ENCODE measurements at regions not wholly inside any gene's neighbourhood (a gene's known extent, or its start where the extent isn't known, plus 50 kb on each side); places are given as distances from the start of the nearest gene placed in this dataset.

DNA sequence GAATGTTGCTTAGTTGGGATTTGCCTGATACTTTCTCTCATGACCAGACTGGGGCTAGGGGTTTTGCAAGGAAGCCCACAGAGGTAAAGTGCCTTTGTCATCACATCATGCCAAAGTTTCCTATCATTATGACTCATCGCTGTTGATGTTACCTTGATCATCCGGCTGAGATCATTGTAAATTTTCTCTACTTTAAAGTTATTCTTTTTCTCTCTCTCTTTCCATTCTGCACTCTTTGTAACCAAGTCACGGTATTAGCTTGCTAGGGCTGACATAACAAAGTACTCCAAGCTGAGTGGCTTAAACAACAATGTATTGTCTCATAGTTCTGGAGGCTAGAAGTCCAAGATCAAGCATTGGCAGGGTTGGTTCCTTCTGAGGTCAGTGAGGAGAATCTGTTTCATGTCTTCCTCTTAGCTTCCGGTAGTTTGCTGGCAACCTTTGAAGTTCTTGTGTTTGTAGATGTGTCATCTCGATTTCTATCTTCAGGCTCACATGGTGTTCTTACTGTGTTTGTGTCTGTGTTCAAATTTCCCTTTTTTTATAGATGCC is 113.0 kb downstream of the DTHD1 start:
- H3K9me3 ChIP-seq: no peaks in the 10 kb centered on the region
- no peak overlapping the region for H3K27ac ChIP-seq
- DNase-seq (no peak), ATAC-seq (no peak), FAIRE-seq (no peak)
- no peaks in the 10 kb centered on the region for H3K36me3 ChIP-seq
- no peaks in the 10 kb centered on the region for H3K4me1 ChIP-seq
- H3K4me3 ChIP-seq: no peak overlapping the region
- H3K27me3 ChIP-seq: no peaks in the 10 kb centered on the region
- TF ChIP-seq, protein P1, sequence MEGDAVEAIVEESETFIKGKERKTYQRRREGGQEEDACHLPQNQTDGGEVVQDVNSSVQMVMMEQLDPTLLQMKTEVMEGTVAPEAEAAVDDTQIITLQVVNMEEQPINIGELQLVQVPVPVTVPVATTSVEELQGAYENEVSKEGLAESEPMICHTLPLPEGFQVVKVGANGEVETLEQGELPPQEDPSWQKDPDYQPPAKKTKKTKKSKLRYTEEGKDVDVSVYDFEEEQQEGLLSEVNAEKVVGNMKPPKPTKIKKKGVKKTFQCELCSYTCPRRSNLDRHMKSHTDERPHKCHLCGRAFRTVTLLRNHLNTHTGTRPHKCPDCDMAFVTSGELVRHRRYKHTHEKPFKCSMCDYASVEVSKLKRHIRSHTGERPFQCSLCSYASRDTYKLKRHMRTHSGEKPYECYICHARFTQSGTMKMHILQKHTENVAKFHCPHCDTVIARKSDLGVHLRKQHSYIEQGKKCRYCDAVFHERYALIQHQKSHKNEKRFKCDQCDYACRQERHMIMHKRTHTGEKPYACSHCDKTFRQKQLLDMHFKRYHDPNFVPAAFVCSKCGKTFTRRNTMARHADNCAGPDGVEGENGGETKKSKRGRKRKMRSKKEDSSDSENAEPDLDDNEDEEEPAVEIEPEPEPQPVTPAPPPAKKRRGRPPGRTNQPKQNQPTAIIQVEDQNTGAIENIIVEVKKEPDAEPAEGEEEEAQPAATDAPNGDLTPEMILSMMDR (IDR thresholded peaks at IDR 0.05): no peak
- 73 to 79% methylated on average over 5 of the region's 5 CpGs for WGBS, 2 donors
- intact Hi-C loops (cut with DNase I): no loop called here

DNA sequence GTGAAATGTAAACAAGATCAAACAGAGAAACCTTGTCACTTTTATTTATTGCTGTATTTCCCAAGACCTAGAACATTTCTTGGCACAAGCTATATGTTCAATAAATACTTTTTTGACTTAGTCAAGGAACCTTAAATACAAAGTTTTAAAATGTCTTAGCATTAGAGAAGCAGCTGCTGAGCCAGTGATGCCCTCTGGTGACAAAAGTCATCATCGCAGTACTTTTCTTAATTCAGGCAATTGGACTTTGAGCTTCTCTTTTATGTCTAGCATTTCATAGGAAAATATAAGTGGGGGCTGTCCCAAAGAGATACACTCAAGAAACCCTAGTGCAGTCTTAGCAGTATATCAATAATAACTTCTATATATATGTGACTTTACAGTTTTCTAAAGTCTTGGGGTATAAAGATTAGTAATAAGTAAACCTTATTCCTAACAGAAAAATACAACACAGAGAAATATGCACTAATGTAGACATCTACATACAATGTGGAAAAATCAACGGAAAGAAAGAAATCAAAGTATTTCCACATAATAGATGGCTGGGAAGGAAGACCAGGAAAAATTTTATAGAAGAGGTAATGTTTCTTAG is 118.4 kb downstream of the DTHD1 start:
- Histone ChIP-seq H3K4me3 (no peak overlapping the region), H3K36me3 (no peaks in the 10 kb centered on the region), H3K27me3 (no peaks in the 10 kb centered on the region), H3K4me1 (no peaks in the 10 kb centered on the region), H3K27ac (no peak overlapping the region), H3K9me3 (no peaks in the 10 kb centered on the region)
- DNase-seq (peak in 2 of 6 donors; percentile 8 to 36), FAIRE-seq (no peak), ATAC-seq (peak in 3 of 4 donors; percentile 72 to 79 (median 77))
- intact Hi-C loops (cut with DNase I): loop anchor here in 1 of 3 donors (5.0 kb wide), 1 partner anchor 48 kb away; no protein-coding TSS in a partner anchor
- 16 to 20% methylated on average over 2 of the region's 2 CpGs for WGBS, 2 donors
- TF ChIP-seq, protein P1 (IDR thresholded peaks at IDR 0.05): peak in 3 of 4 donors; percentile 40 to 50 (median 48)

DNA sequence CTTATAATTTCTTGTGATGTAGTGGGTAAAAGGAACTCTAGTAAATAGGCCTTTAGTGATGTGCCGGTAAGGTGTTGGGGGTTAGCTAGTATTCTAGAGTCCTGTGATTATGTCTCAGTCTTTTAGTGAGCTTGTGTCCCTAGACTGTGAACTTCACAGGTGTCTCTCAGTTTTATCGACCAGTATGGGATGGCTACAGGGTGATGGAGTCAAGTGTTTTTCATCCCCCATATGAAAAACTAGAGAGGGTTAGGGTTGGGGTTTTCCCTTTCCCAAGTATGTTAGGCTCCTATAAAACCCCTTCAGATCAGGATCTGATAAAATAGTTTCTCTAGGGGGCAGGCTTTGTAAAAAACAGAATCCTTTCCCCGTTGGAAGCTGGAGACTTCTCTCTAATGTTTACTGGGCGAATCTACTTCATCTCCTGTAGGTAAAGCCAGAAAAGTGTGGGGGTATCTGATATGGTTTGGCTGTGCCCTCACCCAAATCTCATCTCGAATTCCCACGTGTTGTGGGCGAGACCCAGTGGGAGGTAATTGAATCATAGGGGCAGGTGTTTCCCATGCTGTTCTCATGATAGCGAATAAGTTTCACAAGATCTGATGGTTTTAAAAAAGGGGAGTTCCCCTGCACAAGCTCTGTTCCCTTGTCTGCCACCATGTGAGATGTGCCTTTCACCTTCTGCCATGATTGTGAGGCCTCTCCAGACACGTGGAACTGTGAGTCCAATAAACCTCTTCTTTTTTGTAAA is 120.8 kb downstream of the DTHD1 start:
- no peaks in the 10 kb centered on the region for H3K9me3 ChIP-seq
- no peak overlapping the region for H3K4me3 ChIP-seq
- FAIRE-seq (no peak), DNase-seq (no peak), ATAC-seq (no peak)
- no peaks in the 10 kb centered on the region for H3K36me3 ChIP-seq
- intact Hi-C loops (cut with DNase I): loop anchor here in 1 of 3 donors (5.0 kb wide), 1 partner anchor 50 kb away; no protein-coding TSS in a partner anchor
- H3K4me1 ChIP-seq: no peaks in the 10 kb centered on the region
- 78 to 82% methylated on average over 9 of the region's 9 CpGs for WGBS, 2 donors
- TF ChIP-seq, protein P1 (IDR thresholded peaks at IDR 0.05): no peak
- no peaks in the 10 kb centered on the region for H3K27me3 ChIP-seq
- no peak overlapping the region for H3K27ac ChIP-seq

DNA sequence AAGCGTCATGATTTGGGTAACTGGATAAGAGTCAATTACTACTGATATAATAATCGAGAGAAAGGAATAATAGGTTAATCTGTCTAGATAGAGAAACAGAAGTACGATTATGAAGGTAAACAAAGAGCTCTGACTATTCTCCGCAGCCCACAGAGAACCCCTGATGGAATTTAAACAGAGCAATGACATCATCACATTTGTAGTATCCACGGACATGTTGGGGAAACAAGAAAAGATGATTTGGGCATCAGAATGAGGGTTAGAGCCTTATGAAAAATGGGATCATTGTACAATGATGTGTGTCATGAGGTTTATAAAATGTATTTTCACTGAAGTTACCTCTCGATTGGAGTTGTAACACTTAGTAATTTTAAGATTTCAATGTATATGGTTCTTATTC is 129.9 kb downstream of the DTHD1 start:
- DNase-seq (no peak), ATAC-seq (no peak), FAIRE-seq (no peak)
- peaks cover 0 to 9% (median 3%) of the 10 kb centered on the region in 4 donors for H3K27me3 ChIP-seq
- no peaks in the 10 kb centered on the region for H3K36me3 ChIP-seq
- intact Hi-C loops (cut with DNase I): loop anchor here in 1 of 3 donors (10.0 kb wide), 1 partner anchor 973 kb away; no protein-coding TSS in a partner anchor
- TF ChIP-seq, protein P1 (IDR thresholded peaks at IDR 0.05): no peak
- no peak overlapping the region for H3K27ac ChIP-seq
- WGBS, 2 donors: 35 to 40% methylated on average over 6 of the region's 6 CpGs
- peaks cover 0 to 3% (median 0%) of the 10 kb centered on the region in 3 donors for H3K4me1 ChIP-seq
- H3K4me3 ChIP-seq: no peak overlapping the region
- H3K9me3 ChIP-seq: no peaks in the 10 kb centered on the region
